ENCODE measurements at regions not wholly inside any gene's neighbourhood (a gene's known extent, or its start where the extent isn't known, plus 50 kb on each side); places are given as distances from the start of the nearest gene placed in this dataset.

DNA sequence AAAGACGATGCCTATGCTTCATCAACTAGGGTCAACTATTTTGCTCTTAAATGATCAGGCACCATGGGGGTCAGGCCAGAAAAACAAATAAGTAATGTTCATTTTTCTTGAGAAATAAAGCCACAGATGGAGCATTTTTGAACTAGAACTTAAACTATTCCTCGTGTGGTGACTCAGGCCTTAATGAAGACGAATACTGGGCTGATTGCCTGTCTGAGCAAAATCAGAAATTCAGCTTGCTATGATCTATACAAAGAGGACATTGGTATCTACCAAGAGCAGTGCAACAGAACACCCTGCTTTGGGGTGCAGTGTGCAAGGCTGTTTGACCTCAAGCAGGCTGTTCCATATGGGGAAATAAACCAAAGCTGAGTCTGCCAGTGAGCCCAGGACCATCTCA is 176.0 kb downstream of the NRP2 start:
- ATAC-seq (ENCODE audit: low read depth), result no peak

DNA sequence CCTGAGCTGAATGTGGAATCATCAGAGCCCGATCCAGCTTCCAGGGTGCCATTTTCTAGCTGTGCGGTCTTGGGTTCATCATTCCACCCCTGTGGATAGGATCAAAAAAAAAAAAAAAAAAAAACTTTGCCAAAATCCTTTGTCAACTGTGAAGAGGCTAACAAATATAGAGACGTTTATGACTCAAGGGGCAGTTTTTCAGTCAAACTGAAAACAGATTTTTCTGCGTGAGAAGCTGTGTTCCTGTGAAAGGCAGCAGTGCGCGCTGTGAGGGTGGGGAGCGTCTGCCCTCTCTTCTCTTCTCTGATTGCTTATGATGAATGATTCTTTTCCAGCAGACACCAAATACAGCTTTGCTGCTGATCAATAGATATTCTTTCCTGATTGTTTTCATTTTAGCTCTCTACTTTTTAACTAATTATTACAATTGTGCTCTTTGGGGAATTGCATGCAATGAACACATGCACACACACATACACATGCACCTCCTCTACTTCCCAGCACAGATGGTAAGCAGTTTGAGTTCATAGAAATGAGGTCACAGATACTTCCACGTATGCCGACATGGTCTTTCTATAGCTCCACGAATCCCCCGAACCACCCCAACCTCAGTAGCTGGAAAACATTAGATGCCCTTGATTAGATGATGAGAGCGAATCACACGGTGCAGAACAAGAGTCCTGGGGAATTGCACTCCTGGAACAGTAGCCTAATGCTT is 175.4 kb downstream of the NRP2 start:
- H3K4me3 ChIP-seq (ENCODE audit: severe bottlenecking), result no peak overlapping the region
- H3K27ac ChIP-seq (ENCODE audit: poor library complexity, severe bottlenecking), result no peak overlapping the region
- DNase-seq (ENCODE audit: low spot score) (no peak), ATAC-seq (ENCODE audit: low read depth) (no peak)
- H3K36me3 ChIP-seq (ENCODE audit: low read depth), result no peaks in the 10 kb centered on the region
- H3K4me1 ChIP-seq (ENCODE audit: insufficient read depth, poor library complexity, severe bottlenecking), result no peaks in the 10 kb centered on the region
- H3K27me3 ChIP-seq (ENCODE audit: insufficient read depth, poor library complexity, severe bottlenecking), result no peaks in the 10 kb centered on the region
- TF ChIP-seq, protein P1, sequence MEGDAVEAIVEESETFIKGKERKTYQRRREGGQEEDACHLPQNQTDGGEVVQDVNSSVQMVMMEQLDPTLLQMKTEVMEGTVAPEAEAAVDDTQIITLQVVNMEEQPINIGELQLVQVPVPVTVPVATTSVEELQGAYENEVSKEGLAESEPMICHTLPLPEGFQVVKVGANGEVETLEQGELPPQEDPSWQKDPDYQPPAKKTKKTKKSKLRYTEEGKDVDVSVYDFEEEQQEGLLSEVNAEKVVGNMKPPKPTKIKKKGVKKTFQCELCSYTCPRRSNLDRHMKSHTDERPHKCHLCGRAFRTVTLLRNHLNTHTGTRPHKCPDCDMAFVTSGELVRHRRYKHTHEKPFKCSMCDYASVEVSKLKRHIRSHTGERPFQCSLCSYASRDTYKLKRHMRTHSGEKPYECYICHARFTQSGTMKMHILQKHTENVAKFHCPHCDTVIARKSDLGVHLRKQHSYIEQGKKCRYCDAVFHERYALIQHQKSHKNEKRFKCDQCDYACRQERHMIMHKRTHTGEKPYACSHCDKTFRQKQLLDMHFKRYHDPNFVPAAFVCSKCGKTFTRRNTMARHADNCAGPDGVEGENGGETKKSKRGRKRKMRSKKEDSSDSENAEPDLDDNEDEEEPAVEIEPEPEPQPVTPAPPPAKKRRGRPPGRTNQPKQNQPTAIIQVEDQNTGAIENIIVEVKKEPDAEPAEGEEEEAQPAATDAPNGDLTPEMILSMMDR (IDR thresholded peaks at IDR 0.05; ENCODE audit: poor library complexity, severe bottlenecking), result no peak
- no peaks in the 10 kb centered on the region for H3K9me3 ChIP-seq (ENCODE audit: severe bottlenecking)

More for the DNA sequence above, 176.0 kb downstream of the NRP2 start:
- Histone ChIP-seq H3K9me3 (ENCODE audit: severe bottlenecking) (no peaks in the 10 kb centered on the region), H3K4me3 (ENCODE audit: severe bottlenecking) (no peak overlapping the region), H3K27me3 (ENCODE audit: insufficient read depth, poor library complexity, severe bottlenecking) (no peaks in the 10 kb centered on the region), H3K27ac (ENCODE audit: poor library complexity, severe bottlenecking) (no peak overlapping the region), H3K4me1 (ENCODE audit: insufficient read depth, poor library complexity, severe bottlenecking) (no peaks in the 10 kb centered on the region), H3K36me3 (ENCODE audit: low read depth) (no peaks in the 10 kb centered on the region)
- TF ChIP-seq, protein P1 (IDR thresholded peaks at IDR 0.05; ENCODE audit: poor library complexity, severe bottlenecking), result no peak
- no peak for DNase-seq (ENCODE audit: low spot score)

GRCh38 chr2:205852457-205852856 is 170.2 kb downstream of the NRP2 start:
- DNase-seq (ENCODE audit: low spot score) (no peak), ATAC-seq (ENCODE audit: low read depth) (no peak)
- no peaks in the 10 kb centered on the region for H3K36me3 ChIP-seq (ENCODE audit: low read depth)
- H3K27ac ChIP-seq (ENCODE audit: poor library complexity, severe bottlenecking), result no peak overlapping the region
- no peaks in the 10 kb centered on the region for H3K4me1 ChIP-seq (ENCODE audit: insufficient read depth, poor library complexity, severe bottlenecking)
- H3K4me3 ChIP-seq (ENCODE audit: severe bottlenecking), result no peak overlapping the region
- H3K9me3 ChIP-seq (ENCODE audit: severe bottlenecking), result no peaks in the 10 kb centered on the region
- H3K27me3 ChIP-seq (ENCODE audit: insufficient read depth, poor library complexity, severe bottlenecking), result no peaks in the 10 kb centered on the region
- TF ChIP-seq, protein P1 (IDR thresholded peaks at IDR 0.05; ENCODE audit: poor library complexity, severe bottlenecking), result no peak

DNA sequence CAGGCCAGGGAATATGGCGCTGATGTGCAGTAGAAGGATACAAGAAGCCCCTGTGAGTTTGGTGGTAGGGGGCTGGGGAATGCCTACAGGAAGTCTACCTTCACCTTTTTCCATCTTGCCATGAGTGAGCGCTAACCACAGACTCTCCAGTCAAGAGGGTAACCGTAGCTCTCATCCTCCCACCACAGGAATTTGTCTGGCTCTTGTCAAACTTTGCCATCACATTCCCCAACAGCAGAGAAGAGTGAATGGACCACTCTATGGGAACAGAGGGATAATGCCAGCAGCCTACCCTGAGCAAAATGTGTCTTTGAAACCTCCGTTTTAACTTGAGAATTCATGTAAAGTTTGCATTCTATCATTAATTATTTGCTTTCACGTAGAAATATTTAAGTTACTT is 168.3 kb downstream of the NRP2 start:
- Histone ChIP-seq H3K4me3 (ENCODE audit: severe bottlenecking) (no peak overlapping the region), H3K27ac (ENCODE audit: poor library complexity, severe bottlenecking) (no peak overlapping the region), H3K4me1 (ENCODE audit: insufficient read depth, poor library complexity, severe bottlenecking) (no peaks in the 10 kb centered on the region), H3K36me3 (ENCODE audit: low read depth) (no peaks in the 10 kb centered on the region), H3K27me3 (ENCODE audit: insufficient read depth, poor library complexity, severe bottlenecking) (no peaks in the 10 kb centered on the region), H3K9me3 (ENCODE audit: severe bottlenecking) (no peaks in the 10 kb centered on the region)
- TF ChIP-seq, protein P1 (IDR thresholded peaks at IDR 0.05; ENCODE audit: poor library complexity, severe bottlenecking), result no peak
- ATAC-seq (ENCODE audit: low read depth) (no peak), DNase-seq (ENCODE audit: low spot score) (no peak)

GRCh38 chr2:205850132-205850531 is 167.8 kb downstream of the NRP2 start:
- Histone ChIP-seq H3K4me1 (ENCODE audit: insufficient read depth, poor library complexity, severe bottlenecking) (no peaks in the 10 kb centered on the region), H3K27ac (ENCODE audit: poor library complexity, severe bottlenecking) (no peak overlapping the region), H3K27me3 (ENCODE audit: insufficient read depth, poor library complexity, severe bottlenecking) (no peaks in the 10 kb centered on the region), H3K36me3 (ENCODE audit: low read depth) (no peaks in the 10 kb centered on the region), H3K9me3 (ENCODE audit: severe bottlenecking) (no peaks in the 10 kb centered on the region), H3K4me3 (ENCODE audit: severe bottlenecking) (no peak overlapping the region)
- DNase-seq (ENCODE audit: low spot score) (no peak), ATAC-seq (ENCODE audit: low read depth) (no peak)
- TF ChIP-seq, protein P1 (IDR thresholded peaks at IDR 0.05; ENCODE audit: poor library complexity, severe bottlenecking), result no peak

All from RWPE2 (cell line).